Ascending aorta (tissue), 2 donors: ENCODE measurements at regions not wholly inside any gene's neighbourhood (a gene's known extent, or its start where the extent isn't known, plus 50 kb on each side); places are given as distances from the start of the nearest gene placed in this dataset.

ENCODE experiments used
- DNase-seq, 2 donors: peaks; one replicate each; pipeline ENCODE4 v3.0.0-alpha.2; 2019; ENCODE audit warnings: low spot score in 2 of 2
- H3K27ac ChIP-seq, 2 donors: fragments of 200-600 bp; sonication (generic); one replicate each; pipeline ENCODE4 v1.5.1; 2016 to 2017; ENCODE audit warnings: mild to moderate bottlenecking in 1 of 2
- H3K27me3 ChIP-seq: fragments of 200-600 bp; sonication (generic); one replicate; pipeline ENCODE4 v1.5.1; 2017
- H3K36me3 ChIP-seq, 2 donors: fragments of 200-600 bp; sonication (generic); one replicate each; pipeline ENCODE4 v1.5.1; 2016
- H3K4me1 ChIP-seq, 2 donors: fragments of 200-600 bp; sonication (generic); one replicate each; pipeline ENCODE4 v1.5.1; 2016 to 2017; ENCODE audit warnings: mild to moderate bottlenecking in 1 of 2
- H3K4me3 ChIP-seq, 2 donors: fragments of 200-600 bp; sonication (generic); one replicate each; pipeline ENCODE4 v1.5.1; 2016 to 2017; ENCODE audit warnings: mild to moderate bottlenecking in 1 of 2
- H3K9me3 ChIP-seq, 2 donors: fragments of 200-600 bp; sonication (generic); one replicate each; pipeline ENCODE4 v1.5.1; 2016
- intact Hi-C: fragments of 100-400 bp; cut with DNase I; formaldehyde crosslinking; loops from one replicate; pipeline ENCODE4 v1.15.1; 2023
- TF ChIP-seq, protein P1 (sequence below), 3 experiments: fragments of 200-600 bp in 2 of 3; fragments of 450-650 bp in 1 of 3; sonication (generic) in 2 of 3; IDR thresholded peaks; one replicate each; pipeline ENCODE4 v1.5.1; 2016 to 2019; ENCODE audit warnings: antibody characterized with exemption in 3 of 3, mild to moderate bottlenecking in 1 of 3, moderate library complexity in 1 of 3

DNA sequence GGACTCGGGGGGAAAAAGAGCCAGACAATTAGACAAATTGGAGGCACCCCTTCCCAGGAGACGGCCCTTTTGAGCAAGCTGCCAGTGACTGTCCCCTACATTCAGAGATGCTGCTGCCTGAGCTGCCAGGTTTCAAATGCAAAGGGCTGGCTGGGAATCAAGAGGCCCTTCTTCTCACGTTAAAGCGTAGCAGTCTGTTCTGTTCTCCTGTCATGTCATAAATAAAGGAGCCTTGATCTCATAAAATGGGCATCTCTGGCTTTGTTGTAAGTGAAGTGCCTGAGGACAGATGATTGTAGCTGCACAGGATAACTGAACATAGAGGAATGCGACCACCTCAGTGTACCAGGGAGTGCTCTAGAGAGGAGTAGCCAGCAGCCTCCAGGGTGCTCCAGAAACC lies 917.9 kb downstream of the GRID1 start:
- no peak overlapping the region for H3K27ac ChIP-seq
- intact Hi-C loops: no loop called here
- no peak for DNase-seq
- no peaks in the 10 kb centered on the region for H3K36me3 ChIP-seq
- no peaks in the 10 kb centered on the region for H3K27me3 ChIP-seq
- TF ChIP-seq, protein P1, sequence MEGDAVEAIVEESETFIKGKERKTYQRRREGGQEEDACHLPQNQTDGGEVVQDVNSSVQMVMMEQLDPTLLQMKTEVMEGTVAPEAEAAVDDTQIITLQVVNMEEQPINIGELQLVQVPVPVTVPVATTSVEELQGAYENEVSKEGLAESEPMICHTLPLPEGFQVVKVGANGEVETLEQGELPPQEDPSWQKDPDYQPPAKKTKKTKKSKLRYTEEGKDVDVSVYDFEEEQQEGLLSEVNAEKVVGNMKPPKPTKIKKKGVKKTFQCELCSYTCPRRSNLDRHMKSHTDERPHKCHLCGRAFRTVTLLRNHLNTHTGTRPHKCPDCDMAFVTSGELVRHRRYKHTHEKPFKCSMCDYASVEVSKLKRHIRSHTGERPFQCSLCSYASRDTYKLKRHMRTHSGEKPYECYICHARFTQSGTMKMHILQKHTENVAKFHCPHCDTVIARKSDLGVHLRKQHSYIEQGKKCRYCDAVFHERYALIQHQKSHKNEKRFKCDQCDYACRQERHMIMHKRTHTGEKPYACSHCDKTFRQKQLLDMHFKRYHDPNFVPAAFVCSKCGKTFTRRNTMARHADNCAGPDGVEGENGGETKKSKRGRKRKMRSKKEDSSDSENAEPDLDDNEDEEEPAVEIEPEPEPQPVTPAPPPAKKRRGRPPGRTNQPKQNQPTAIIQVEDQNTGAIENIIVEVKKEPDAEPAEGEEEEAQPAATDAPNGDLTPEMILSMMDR (IDR thresholded peaks at IDR 0.05): no peak
- no peaks in the 10 kb centered on the region for H3K4me1 ChIP-seq
- H3K9me3 ChIP-seq: no peaks in the 10 kb centered on the region
- H3K4me3 ChIP-seq: no peak overlapping the region

DNA sequence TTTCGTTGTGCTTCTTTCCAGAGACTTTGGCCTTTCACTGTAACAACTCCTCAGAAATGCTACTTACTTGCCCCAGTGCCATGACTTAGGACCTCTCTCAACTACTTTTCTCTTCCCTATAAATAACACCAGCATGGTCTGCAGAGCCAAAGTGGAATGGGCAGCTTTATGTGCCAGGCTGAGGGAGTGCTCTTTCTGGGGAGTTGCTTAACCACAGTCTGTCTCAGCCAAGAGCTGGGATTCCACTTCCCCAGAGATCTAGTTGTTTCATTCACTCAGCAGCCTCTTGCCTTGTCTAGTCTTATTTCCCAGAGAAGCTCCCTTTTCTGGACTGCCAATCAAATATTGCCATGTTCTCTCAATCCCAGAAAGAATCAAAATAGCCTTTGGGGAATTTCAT lies 912.2 kb downstream of the GRID1 start:
- Histone ChIP-seq H3K27ac (no peak overlapping the region), H3K36me3 (no peaks in the 10 kb centered on the region), H3K4me1 (no peaks in the 10 kb centered on the region), H3K4me3 (no peak overlapping the region), H3K9me3 (no peaks in the 10 kb centered on the region), H3K27me3 (no peaks in the 10 kb centered on the region)
- no peak for DNase-seq
- TF ChIP-seq, protein P1 (IDR thresholded peaks at IDR 0.05): no peak
- intact Hi-C loops: no loop called here

DNA sequence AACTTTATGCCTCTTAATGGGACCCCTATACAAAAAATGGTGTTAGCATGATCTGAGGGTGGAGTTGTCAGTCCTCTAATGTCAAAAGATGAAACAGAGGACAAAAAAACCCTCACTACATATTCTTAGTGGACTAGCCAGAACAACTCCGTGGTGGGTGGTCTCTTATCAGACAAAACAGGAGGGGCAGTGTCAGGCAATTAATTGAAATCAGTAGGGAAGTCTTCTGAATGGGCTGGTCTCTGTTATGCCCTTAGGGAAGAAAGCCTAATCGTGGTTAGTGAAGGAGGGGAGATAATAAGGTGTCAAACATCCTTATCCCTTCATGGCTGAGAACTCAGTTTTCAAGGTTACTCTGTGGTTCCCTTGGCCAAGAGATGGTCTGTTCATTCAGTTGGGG lies 909.4 kb downstream of the GRID1 start:
- TF ChIP-seq, protein P1 (IDR thresholded peaks at IDR 0.05): no peak
- DNase-seq: no peak
- Histone ChIP-seq H3K4me1 (no peaks in the 10 kb centered on the region), H3K27me3 (no peaks in the 10 kb centered on the region), H3K4me3 (no peak overlapping the region), H3K27ac (no peak overlapping the region), H3K36me3 (no peaks in the 10 kb centered on the region), H3K9me3 (no peaks in the 10 kb centered on the region)
- intact Hi-C loops: no loop called here

DNA sequence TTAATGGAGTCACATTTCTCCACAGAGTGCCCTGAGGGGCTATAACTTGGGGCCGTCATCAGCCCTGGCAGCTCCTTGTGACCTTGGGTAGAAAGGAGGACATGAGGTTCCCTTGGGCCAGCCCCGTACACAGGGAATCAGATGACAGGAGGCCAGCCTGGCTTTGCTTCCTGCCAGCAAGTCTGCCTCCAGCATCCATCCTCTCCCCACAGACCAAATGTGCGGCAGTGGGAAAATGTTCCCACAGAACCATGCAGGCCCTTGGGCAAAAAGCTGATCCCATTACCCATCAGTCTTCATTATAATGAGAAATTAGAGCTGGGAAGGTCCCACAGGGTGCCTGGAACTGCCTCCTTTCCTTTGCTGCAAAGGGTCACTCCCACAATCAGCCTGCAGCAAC lies 908.3 kb downstream of the GRID1 start:
- no peak overlapping the region for H3K27ac ChIP-seq
- H3K4me1 ChIP-seq: no peaks in the 10 kb centered on the region
- TF ChIP-seq, protein P1 (IDR thresholded peaks at IDR 0.05): no peak
- no peak for DNase-seq
- no peaks in the 10 kb centered on the region for H3K36me3 ChIP-seq
- no peak overlapping the region for H3K4me3 ChIP-seq
- no peaks in the 10 kb centered on the region for H3K27me3 ChIP-seq
- intact Hi-C loops: no loop called here
- no peaks in the 10 kb centered on the region for H3K9me3 ChIP-seq

DNA sequence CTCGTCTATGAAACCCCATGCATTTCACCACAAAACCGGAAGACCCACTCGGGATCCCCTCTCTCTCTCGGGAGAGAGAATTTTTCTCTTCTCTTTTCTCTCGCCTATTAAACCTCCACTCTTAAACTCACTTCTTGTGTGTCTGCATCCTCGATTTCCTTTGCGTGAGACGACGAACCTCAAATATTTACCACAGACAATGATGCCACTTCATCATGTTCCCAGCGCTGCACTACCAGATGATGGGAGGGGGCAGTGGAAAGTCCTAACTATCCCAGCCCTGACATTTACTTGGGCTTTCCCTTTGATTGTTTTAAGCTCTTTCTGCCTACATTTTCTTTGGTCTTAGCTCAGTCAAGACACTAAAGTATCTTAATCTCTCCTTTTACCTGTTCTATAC lies 906.7 kb downstream of the GRID1 start:
- Histone ChIP-seq H3K4me1 (no peaks in the 10 kb centered on the region), H3K27me3 (no peaks in the 10 kb centered on the region), H3K9me3 (no peaks in the 10 kb centered on the region), H3K36me3 (no peaks in the 10 kb centered on the region), H3K27ac (no peak overlapping the region), H3K4me3 (no peak overlapping the region)
- intact Hi-C loops: no loop called here
- no peak for DNase-seq
- TF ChIP-seq, protein P1 (IDR thresholded peaks at IDR 0.05): no peak

DNA sequence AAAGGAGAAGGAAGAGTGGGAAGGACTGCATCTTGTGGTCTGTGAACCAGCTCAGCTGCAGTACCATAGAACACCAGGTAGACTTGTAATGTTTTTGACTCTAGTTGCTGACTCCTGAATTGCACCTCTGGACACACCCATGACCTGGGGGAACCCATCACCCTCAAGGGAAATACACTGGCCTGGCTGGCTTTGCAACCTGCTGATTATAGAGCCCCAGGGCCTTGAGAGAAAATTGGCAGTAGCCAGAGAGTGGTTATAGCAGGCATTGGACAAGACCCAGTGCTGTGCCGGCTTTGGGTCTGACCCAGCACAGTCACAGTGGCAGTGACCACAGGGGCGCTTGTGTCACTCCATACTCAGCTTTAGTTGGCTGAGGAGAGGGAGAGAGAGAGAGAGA lies 902.3 kb downstream of the GRID1 start:
- no peaks in the 10 kb centered on the region for H3K27me3 ChIP-seq
- no peak overlapping the region for H3K4me3 ChIP-seq
- H3K9me3 ChIP-seq: no peaks in the 10 kb centered on the region
- no peaks in the 10 kb centered on the region for H3K4me1 ChIP-seq
- DNase-seq: no peak
- no peaks in the 10 kb centered on the region for H3K36me3 ChIP-seq
- TF ChIP-seq, protein P1 (IDR thresholded peaks at IDR 0.05): no peak
- intact Hi-C loops: no loop called here
- no peak overlapping the region for H3K27ac ChIP-seq
